Mesendoderm (in vitro differentiated cells): ENCODE measurements at regions not wholly inside any gene's neighbourhood (a gene's known extent, or its start where the extent isn't known, plus 50 kb on each side); places are given as distances from the start of the nearest gene placed in this dataset.

ENCODE experiments used
- DNase-seq: peaks from one replicate; pipeline ENCODE4 v3.0.0; 2013
- H2AK5ac ChIP-seq: 2 replicates; pipeline ENCODE4 v1.6.1; 2013; ENCODE audit warnings: low read length, inconsistent platforms
- H2BK120ac ChIP-seq: 2 replicates; pipeline ENCODE4 v1.6.1; 2013; ENCODE audit warnings: low read depth, mild to moderate bottlenecking, low read length, moderate library complexity, mixed read lengths
- H2BK15ac ChIP-seq: replicated peaks from 2 replicates; pipeline ENCODE4 v1.6.1; 2013; ENCODE audit warnings: low read depth, mild to moderate bottlenecking, moderate library complexity
- H2BK5ac ChIP-seq: 2 replicates; pipeline ENCODE4 v1.6.1; 2013; ENCODE audit warnings: low read length, inconsistent platforms
- H3K18ac ChIP-seq: 2 replicates; pipeline ENCODE4 v1.6.1; 2013; ENCODE audit warnings: mild to moderate bottlenecking, low read length, mixed read lengths
- H3K23ac ChIP-seq: one replicate; pipeline ENCODE4 v1.6.1; 2013; ENCODE audit warnings: low read length
- H3K27ac ChIP-seq: 2 replicates; pipeline ENCODE4 v1.5.1; 2013; ENCODE audit warnings: low read depth, mild to moderate bottlenecking, inconsistent platforms, low read length, moderate library complexity
- H3K27me3 ChIP-seq: 2 replicates; pipeline ENCODE4 v1.6.1; 2013; ENCODE audit warnings: low read length, control low read depth, mild to moderate bottlenecking, inconsistent platforms; ENCODE audit not compliant: insufficient read depth, poor library complexity
- H3K36me3 ChIP-seq: 2 replicates; pipeline ENCODE4 v1.6.1; 2013; ENCODE audit warnings: low read length, inconsistent platforms; ENCODE audit not compliant: control insufficient read depth, insufficient read depth
- H3K4ac ChIP-seq: one replicate; pipeline ENCODE4 v1.6.1; 2013; ENCODE audit warnings: low read depth, mild to moderate bottlenecking, low read length, moderate library complexity
- H3K4me1 ChIP-seq: 2 replicates; pipeline ENCODE4 v1.6.1; 2013; ENCODE audit warnings: low read depth, low read length, inconsistent platforms; ENCODE audit not compliant: control insufficient read depth
- H3K4me2 ChIP-seq: 2 replicates; pipeline ENCODE4 v1.6.1; 2013; ENCODE audit warnings: low read length
- H3K4me3 ChIP-seq: 2 replicates; pipeline ENCODE4 v1.5.1; 2013; ENCODE audit warnings: mild to moderate bottlenecking, low read length
- H3K56ac ChIP-seq: one replicate; pipeline ENCODE4 v1.6.1; 2013; ENCODE audit warnings: low read length
- H3K79me1 ChIP-seq: 2 replicates; pipeline ENCODE4 v1.6.1; 2013; ENCODE audit warnings: low read length, inconsistent platforms
- H3K79me2 ChIP-seq: 2 replicates; pipeline ENCODE4 v1.6.1; 2013; ENCODE audit warnings: mild to moderate bottlenecking, low read length; ENCODE audit not compliant: control insufficient read depth, insufficient read depth
- H3K9ac ChIP-seq: 2 replicates; pipeline ENCODE4 v1.6.1; 2013; ENCODE audit warnings: low read length, inconsistent platforms
- H4K5ac ChIP-seq: one replicate; pipeline ENCODE4 v1.6.1; 2013; ENCODE audit warnings: low read length
- H4K8ac ChIP-seq: one replicate; pipeline ENCODE4 v1.6.1; 2013; ENCODE audit warnings: low read depth, mild to moderate bottlenecking, control low read depth, low read length, moderate library complexity
- WGBS: extraction: QIAGEN DNeasy Blood & Tissue Kit; methylation state at CpG from one replicate; pipeline ENCODE4 v1.1.7; 2013; ENCODE audit warnings: low lambda C conversion rate, missing lambda C conversion rate; ENCODE audit not compliant: insufficient coverage; ENCODE audit errors: extremely low coverage; 5-methylcytosine and 5-hydroxymethylcytosine counted together

GRCh38 chr2:38232454-38232853 is 144.6 kb downstream of the ATL2 start:
- Histone ChIP-seq H2BK120ac (no peak overlapping the region), H4K8ac (no peak overlapping the region), H3K4me2 (no peak overlapping the region), H3K4me1 (no peaks in the 10 kb centered on the region), H3K4me3 (no peak overlapping the region), H4K5ac (no peak overlapping the region), H3K4ac (no peak overlapping the region), H3K79me1 (no peaks in the 10 kb centered on the region), H3K9ac (no peak overlapping the region), H3K23ac (no peak overlapping the region), H2BK5ac (no peak overlapping the region), H3K27me3 (no peaks in the 10 kb centered on the region), H2BK15ac (no peak overlapping the region), H3K36me3 (no peaks in the 10 kb centered on the region), H2AK5ac (no peak overlapping the region), H3K27ac (no peak overlapping the region), H3K18ac (no peak overlapping the region), H3K79me2 (no peaks in the 10 kb centered on the region), H3K56ac (no peak overlapping the region)
- WGBS: no CpG with 5 or more reads among the region's 1 CpG
- DNase-seq: no peak

- H3K4me2 ChIP-seq: no peak overlapping the region
- WGBS: no CpG with 5 or more reads among the region's 4 CpGs
- H3K4me1 ChIP-seq: no peaks in the 10 kb centered on the region
- no peak overlapping the region for H2AK5ac ChIP-seq
- no peak overlapping the region for H3K18ac ChIP-seq
- H3K23ac ChIP-seq: no peak overlapping the region
- H3K79me2 ChIP-seq: no peaks in the 10 kb centered on the region
- H3K4me3 ChIP-seq: no peak overlapping the region
- no peaks in the 10 kb centered on the region for H3K27me3 ChIP-seq
- no peak overlapping the region for H2BK120ac ChIP-seq
- H3K79me1 ChIP-seq: no peaks in the 10 kb centered on the region
- no peak overlapping the region for H2BK5ac ChIP-seq
- no peak overlapping the region for H3K4ac ChIP-seq
- H3K36me3 ChIP-seq: no peaks in the 10 kb centered on the region
- DNase-seq: no peak
- no peak overlapping the region for H3K56ac ChIP-seq
- no peak overlapping the region for H3K9ac ChIP-seq
- H2BK15ac ChIP-seq: no peak overlapping the region
- H4K5ac ChIP-seq: no peak overlapping the region
- no peak overlapping the region for H4K8ac ChIP-seq
- H3K27ac ChIP-seq: no peak overlapping the region
These were observed 146.3 kb downstream of the ATL2 start for GRCh38 chr2:38230756-38231155.

GRCh38 chr2:38228753-38229152 is 148.3 kb downstream of the ATL2 start:
- Histone ChIP-seq H3K79me1 (no peaks in the 10 kb centered on the region), H2BK5ac (no peak overlapping the region), H3K27ac (no peak overlapping the region), H3K23ac (no peak overlapping the region), H3K36me3 (no peaks in the 10 kb centered on the region), H2AK5ac (no peak overlapping the region), H3K27me3 (no peaks in the 10 kb centered on the region), H3K79me2 (no peaks in the 10 kb centered on the region), H3K9ac (no peak overlapping the region), H2BK120ac (no peak overlapping the region), H3K4me1 (no peaks in the 10 kb centered on the region), H3K4me3 (no peak overlapping the region), H2BK15ac (no peak overlapping the region), H3K4ac (no peak overlapping the region), H3K4me2 (no peak overlapping the region), H4K5ac (no peak overlapping the region), H3K56ac (no peak overlapping the region), H4K8ac (no peak overlapping the region), H3K18ac (no peak overlapping the region)
- DNase-seq: no peak

- H3K23ac ChIP-seq: no peak overlapping the region
- no peaks in the 10 kb centered on the region for H3K79me1 ChIP-seq
- H4K5ac ChIP-seq: no peak overlapping the region
- no peak overlapping the region for H3K56ac ChIP-seq
- H2AK5ac ChIP-seq: no peak overlapping the region
- no peak overlapping the region for H2BK120ac ChIP-seq
- H2BK5ac ChIP-seq: no peak overlapping the region
- no peaks in the 10 kb centered on the region for H3K36me3 ChIP-seq
- DNase-seq: no peak
- H3K9ac ChIP-seq: no peak overlapping the region
- H2BK15ac ChIP-seq: no peak overlapping the region
- peak overlapping the region; percentile 28 for H3K18ac ChIP-seq
- no peak overlapping the region for H4K8ac ChIP-seq
- H3K4me3 ChIP-seq: no peak overlapping the region
- H3K27me3 ChIP-seq: no peaks in the 10 kb centered on the region
- H3K4ac ChIP-seq: no peak overlapping the region
- H3K4me1 ChIP-seq: no peaks in the 10 kb centered on the region
- WGBS: no CpG with 5 or more reads among the region's 1 CpG
- no peaks in the 10 kb centered on the region for H3K79me2 ChIP-seq
- no peak overlapping the region for H3K27ac ChIP-seq
- H3K4me2 ChIP-seq: no peak overlapping the region
These were observed 149.0 kb upstream of the CYP1B1 start for GRCh38 chr2:38224821-38225437.

- DNase-seq: no peak
- no CpG with 5 or more reads among the region's 2 CpGs for WGBS
These were observed 148.2 kb upstream of the CYP1B1 start for GRCh38 chr2:38224181-38224580.

GRCh38 chr2:38223256-38223655 is 147.3 kb upstream of the CYP1B1 start:
- Histone ChIP-seq H3K4me2 (no peak overlapping the region), H3K18ac (no peak overlapping the region), H3K79me2 (no peaks in the 10 kb centered on the region), H3K4me1 (no peaks in the 10 kb centered on the region), H2AK5ac (no peak overlapping the region), H2BK120ac (no peak overlapping the region), H3K23ac (no peak overlapping the region), H3K79me1 (no peaks in the 10 kb centered on the region), H3K4me3 (no peak overlapping the region), H2BK5ac (no peak overlapping the region), H3K27me3 (no peaks in the 10 kb centered on the region), H4K5ac (no peak overlapping the region), H3K4ac (no peak overlapping the region), H2BK15ac (no peak overlapping the region), H4K8ac (no peak overlapping the region), H3K36me3 (no peaks in the 10 kb centered on the region), H3K9ac (no peak overlapping the region), H3K27ac (no peak overlapping the region), H3K56ac (no peak overlapping the region)
- no CpG with 5 or more reads among the region's 4 CpGs for WGBS
- DNase-seq: no peak

More at GRCh38 chr2:38224181-38224580, 148.2 kb upstream of the CYP1B1 start:
- Histone ChIP-seq H3K23ac (no peak overlapping the region), H3K4ac (no peak overlapping the region), H2AK5ac (no peak overlapping the region), H3K9ac (no peak overlapping the region), H2BK120ac (no peak overlapping the region), H3K4me3 (no peak overlapping the region), H4K8ac (no peak overlapping the region), H3K79me2 (no peaks in the 10 kb centered on the region), H3K79me1 (no peaks in the 10 kb centered on the region), H3K18ac (no peak overlapping the region), H3K27ac (no peak overlapping the region), H2BK15ac (no peak overlapping the region), H3K36me3 (no peaks in the 10 kb centered on the region), H3K27me3 (no peaks in the 10 kb centered on the region), H2BK5ac (no peak overlapping the region), H3K4me1 (no peaks in the 10 kb centered on the region), H3K4me2 (no peak overlapping the region), H4K5ac (no peak overlapping the region), H3K56ac (no peak overlapping the region)
